NCI-H1105 (cell line): ENCODE measurements at regions not wholly inside any gene's neighbourhood (a gene's known extent, or its start where the extent isn't known, plus 50 kb on each side); places are given as distances from the start of the nearest gene placed in this dataset.

Source experiments
- DNase-seq: peaks from one replicate; lab custom pipeline; 2025; lab: John Stamatoyannopoulos, UW

GRCh38 chr4:106512706-106513105 is 144.1 kb upstream of the GIMD1 start:
- DNase-seq, result no peak

GRCh38 chr4:106507440-106507839 is 138.9 kb upstream of the GIMD1 start:
- DNase-seq, result no peak

- no peak for DNase-seq
Measured at GRCh38 chr4:106503116-106504050, 134.8 kb upstream of the GIMD1 start.

GRCh38 chr4:106502106-106502699 is 133.6 kb upstream of the GIMD1 start:
- DNase-seq, result peak; percentile 0

- DNase-seq, result no peak
Measured at GRCh38 chr4:106497271-106497670, 128.7 kb upstream of the GIMD1 start.

GRCh38 chr4:106496061-106496460 is 127.5 kb upstream of the GIMD1 start:
- DNase-seq, result no peak

- DNase-seq, result no peak
Measured at GRCh38 chr4:106495476-106495875, 126.9 kb upstream of the GIMD1 start.

GRCh38 chr4:106494066-106494465 is 125.5 kb upstream of the GIMD1 start:
- no peak for DNase-seq

- no peak for DNase-seq
Measured at GRCh38 chr4:106493086-106493485, 124.5 kb upstream of the GIMD1 start.

GRCh38 chr4:106486533-106486932 is 118.0 kb upstream of the GIMD1 start:
- no peak for DNase-seq

- DNase-seq, result no peak
Measured at GRCh38 chr4:106481801-106482200, 113.2 kb upstream of the GIMD1 start.

- peak; percentile 8 for DNase-seq
Measured at GRCh38 chr4:106478152-106478551, 109.6 kb upstream of the GIMD1 start.

- no peak for DNase-seq
Measured at GRCh38 chr4:106476741-106477140, 108.2 kb upstream of the GIMD1 start.

- no peak for DNase-seq
Measured at GRCh38 chr4:106473515-106473914, 104.9 kb upstream of the GIMD1 start.

GRCh38 chr4:106471151-106471550 is 102.6 kb upstream of the GIMD1 start:
- DNase-seq, result no peak

GRCh38 chr4:106463622-106464021 is 95.0 kb upstream of the GIMD1 start:
- no peak for DNase-seq

GRCh38 chr4:106454581-106454980 is 86.0 kb upstream of the GIMD1 start:
- no peak for DNase-seq

GRCh38 chr4:106454021-106454420 is 85.4 kb upstream of the GIMD1 start:
- DNase-seq, result no peak

- DNase-seq, result no peak
Measured at GRCh38 chr4:106451091-106451490, 82.5 kb upstream of the GIMD1 start.

- no peak for DNase-seq
Measured at GRCh38 chr4:106450249-106450648, 81.7 kb upstream of the GIMD1 start.

GRCh38 chr4:106444557-106444956 is 76.0 kb upstream of the GIMD1 start:
- DNase-seq, result no peak

- DNase-seq, result no peak
Measured at GRCh38 chr4:106430797-106431196, 62.2 kb upstream of the GIMD1 start.

- DNase-seq, result no peak
Measured at GRCh38 chr4:106429885-106430284, 61.3 kb upstream of the GIMD1 start.

- DNase-seq, result no peak
Measured at GRCh38 chr4:106426069-106426468, 57.5 kb upstream of the GIMD1 start.
